Spinal cord (tissue), 9 donors: ENCODE measurements at regions not wholly inside any gene's neighbourhood (a gene's known extent, or its start where the extent isn't known, plus 50 kb on each side); places are given as distances from the start of the nearest gene placed in this dataset.

Source experiments
- DNase-seq, 6 donors: peaks; one replicate each; pipeline versions ENCODE4 v3.0.0 to v3.0.0-alpha.2; 2013 to 2015; ENCODE audit warnings: low spot score in 6 of 6, low read depth in 4 of 6
- H3K27ac ChIP-seq: one replicate; pipeline ENCODE4 v1.5.1; 2013; ENCODE audit warnings: low read depth, low read length, control low read depth
- H3K27me3 ChIP-seq: one replicate; pipeline ENCODE4 v1.6.1; 2013; ENCODE audit warnings: low read length; ENCODE audit not compliant: control insufficient read depth, insufficient read depth
- H3K36me3 ChIP-seq: one replicate; pipeline ENCODE4 v1.6.1; 2013; ENCODE audit warnings: low read length; ENCODE audit not compliant: control insufficient read depth, insufficient read depth
- H3K4me1 ChIP-seq: one replicate; pipeline ENCODE4 v1.6.1; 2013; ENCODE audit warnings: low read length; ENCODE audit not compliant: control insufficient read depth, insufficient read depth
- H3K4me3 ChIP-seq: one replicate; pipeline ENCODE4 v1.5.1; 2013; ENCODE audit warnings: low read depth, low read length, control low read depth
- H3K9me3 ChIP-seq: one replicate; pipeline ENCODE4 v1.6.1; 2013; ENCODE audit warnings: low read length; ENCODE audit not compliant: control insufficient read depth, insufficient read depth
- WGBS: methylation state at CpG from one replicate; pipeline ENCODE4 v1.1.5; 2013; ENCODE audit warnings: missing lambda C conversion rate; ENCODE audit not compliant: insufficient coverage; 5-methylcytosine and 5-hydroxymethylcytosine counted together
- donor health status: healthy.

GRCh38 chr15:36117296-36117787 lies 462.1 kb upstream of the CDIN1 start:
- H3K4me1 ChIP-seq, result no peaks in the 10 kb centered on the region
- H3K9me3 ChIP-seq, result no peaks in the 10 kb centered on the region
- WGBS, result 100% methylated on average over 1 of the region's 6 CpGs
- no peak overlapping the region for H3K27ac ChIP-seq
- H3K27me3 ChIP-seq, result no peaks in the 10 kb centered on the region
- peak in 1 of 6 donors; percentile 65 for DNase-seq
- H3K36me3 ChIP-seq, result no peaks in the 10 kb centered on the region
- H3K4me3 ChIP-seq, result no peak overlapping the region

GRCh38 chr15:36126194-36126593 lies 453.2 kb upstream of the CDIN1 start:
- Histone ChIP-seq H3K27ac (no peak overlapping the region), H3K27me3 (no peaks in the 10 kb centered on the region), H3K9me3 (no peaks in the 10 kb centered on the region), H3K36me3 (no peaks in the 10 kb centered on the region), H3K4me1 (no peaks in the 10 kb centered on the region), H3K4me3 (no peak overlapping the region)
- WGBS, result 90% methylated on average over 2 of the region's 2 CpGs
- no peak for DNase-seq

GRCh38 chr15:36130641-36131310 lies 448.6 kb upstream of the CDIN1 start:
- 90% methylated on average over 2 of the region's 3 CpGs for WGBS
- Histone ChIP-seq H3K4me1 (no peaks in the 10 kb centered on the region), H3K27ac (no peak overlapping the region), H3K36me3 (no peaks in the 10 kb centered on the region), H3K9me3 (no peaks in the 10 kb centered on the region), H3K27me3 (no peaks in the 10 kb centered on the region), H3K4me3 (no peak overlapping the region)
- DNase-seq, result no peak

- WGBS, result 17% methylated on average over 2 of the region's 2 CpGs
Observed at GRCh38 chr15:36133742-36134141, 445.7 kb upstream of the CDIN1 start.

GRCh38 chr15:36136049-36136448 lies 443.4 kb upstream of the CDIN1 start:
- H3K27me3 ChIP-seq, result no peaks in the 10 kb centered on the region
- no peaks in the 10 kb centered on the region for H3K9me3 ChIP-seq
- DNase-seq, result no peak
- 100% methylated on average over 1 of the region's 2 CpGs for WGBS
- no peak overlapping the region for H3K27ac ChIP-seq
- no peaks in the 10 kb centered on the region for H3K4me1 ChIP-seq
- H3K4me3 ChIP-seq, result no peak overlapping the region
- no peaks in the 10 kb centered on the region for H3K36me3 ChIP-seq

More at GRCh38 chr15:36133742-36134141, 445.7 kb upstream of the CDIN1 start:
- Histone ChIP-seq H3K9me3 (no peaks in the 10 kb centered on the region), H3K27me3 (no peaks in the 10 kb centered on the region), H3K4me3 (no peak overlapping the region), H3K4me1 (no peaks in the 10 kb centered on the region), H3K27ac (no peak overlapping the region), H3K36me3 (no peaks in the 10 kb centered on the region)
- no peak for DNase-seq

- Histone ChIP-seq H3K27me3 (no peaks in the 10 kb centered on the region), H3K9me3 (no peaks in the 10 kb centered on the region), H3K27ac (no peak overlapping the region), H3K4me1 (no peaks in the 10 kb centered on the region), H3K4me3 (no peak overlapping the region), H3K36me3 (no peaks in the 10 kb centered on the region)
- DNase-seq, result no peak
Observed at GRCh38 chr15:36152936-36153335, 426.5 kb upstream of the CDIN1 start.

GRCh38 chr15:36156879-36157427 lies 422.5 kb upstream of the CDIN1 start:
- H3K27me3 ChIP-seq, result no peaks in the 10 kb centered on the region
- no peaks in the 10 kb centered on the region for H3K4me1 ChIP-seq
- WGBS, result 50% methylated on average over 1 of the region's 1 CpG
- H3K27ac ChIP-seq, result no peak overlapping the region
- no peaks in the 10 kb centered on the region for H3K36me3 ChIP-seq
- peak in 1 of 6 donors; percentile 9 for DNase-seq
- H3K4me3 ChIP-seq, result no peak overlapping the region
- no peaks in the 10 kb centered on the region for H3K9me3 ChIP-seq

GRCh38 chr15:36160351-36160750 lies 419.1 kb upstream of the CDIN1 start:
- no peaks in the 10 kb centered on the region for H3K9me3 ChIP-seq
- H3K4me3 ChIP-seq, result no peak overlapping the region
- H3K27me3 ChIP-seq, result no peaks in the 10 kb centered on the region
- H3K27ac ChIP-seq, result no peak overlapping the region
- DNase-seq, result peak in 1 of 6 donors; percentile 15
- H3K4me1 ChIP-seq, result no peaks in the 10 kb centered on the region
- no peaks in the 10 kb centered on the region for H3K36me3 ChIP-seq
- WGBS, result no CpG with 5 or more reads among the region's 1 CpG

GRCh38 chr15:36161108-36161507 lies 418.3 kb upstream of the CDIN1 start:
- Histone ChIP-seq H3K9me3 (no peaks in the 10 kb centered on the region), H3K4me3 (no peak overlapping the region)

GRCh38 chr15:36161771-36162212 lies 417.6 kb upstream of the CDIN1 start:
- H3K9me3 ChIP-seq, result no peaks in the 10 kb centered on the region
- DNase-seq, result peak in 2 of 6 donors; percentile 13 to 60
- H3K27me3 ChIP-seq, result no peaks in the 10 kb centered on the region
- no peaks in the 10 kb centered on the region for H3K4me1 ChIP-seq
- no peaks in the 10 kb centered on the region for H3K36me3 ChIP-seq
- no peak overlapping the region for H3K4me3 ChIP-seq
- H3K27ac ChIP-seq, result no peak overlapping the region
- 27% methylated on average over 2 of the region's 2 CpGs for WGBS

More at GRCh38 chr15:36161108-36161507, 418.3 kb upstream of the CDIN1 start:
- no peak for DNase-seq
- Histone ChIP-seq H3K27ac (no peak overlapping the region), H3K27me3 (no peaks in the 10 kb centered on the region), H3K4me1 (no peaks in the 10 kb centered on the region), H3K36me3 (no peaks in the 10 kb centered on the region)
